HG02840 (cell line): ENCODE measurements at regions not wholly inside any gene's neighbourhood (a gene's known extent, or its start where the extent isn't known, plus 50 kb on each side); places are given as distances from the start of the nearest gene placed in this dataset.

Experiments used
- ATAC-seq: cut with Tn5 transposase; IDR thresholded peaks from one replicate; pipeline ENCODE4 v1.9.1; 2021; ENCODE audit warnings: mild to moderate bottlenecking, moderate library complexity, moderate number of reproducible peaks; ENCODE audit not compliant: unreplicated experiment, low FRiP score

DNA sequence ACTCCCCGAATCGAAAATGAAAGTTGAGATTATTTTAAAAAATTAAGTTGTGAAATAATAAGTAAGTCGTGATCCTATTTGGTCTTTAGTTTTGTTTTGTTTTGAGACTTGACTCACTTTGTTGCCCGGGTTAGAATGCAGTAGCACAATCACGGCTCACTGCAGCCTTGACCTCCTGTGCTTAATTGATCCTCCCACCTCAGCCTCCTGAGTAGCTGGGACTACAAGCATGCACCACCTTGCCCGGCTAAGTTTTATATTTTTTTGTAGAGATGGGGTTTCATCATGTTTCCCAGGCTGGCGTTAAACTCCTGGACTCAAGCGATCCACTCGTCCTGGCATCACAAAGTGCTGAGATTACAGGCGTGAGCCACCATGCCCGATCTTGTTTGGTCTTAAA is 326.2 kb downstream of the MYCN start:
- no peak for ATAC-seq

DNA sequence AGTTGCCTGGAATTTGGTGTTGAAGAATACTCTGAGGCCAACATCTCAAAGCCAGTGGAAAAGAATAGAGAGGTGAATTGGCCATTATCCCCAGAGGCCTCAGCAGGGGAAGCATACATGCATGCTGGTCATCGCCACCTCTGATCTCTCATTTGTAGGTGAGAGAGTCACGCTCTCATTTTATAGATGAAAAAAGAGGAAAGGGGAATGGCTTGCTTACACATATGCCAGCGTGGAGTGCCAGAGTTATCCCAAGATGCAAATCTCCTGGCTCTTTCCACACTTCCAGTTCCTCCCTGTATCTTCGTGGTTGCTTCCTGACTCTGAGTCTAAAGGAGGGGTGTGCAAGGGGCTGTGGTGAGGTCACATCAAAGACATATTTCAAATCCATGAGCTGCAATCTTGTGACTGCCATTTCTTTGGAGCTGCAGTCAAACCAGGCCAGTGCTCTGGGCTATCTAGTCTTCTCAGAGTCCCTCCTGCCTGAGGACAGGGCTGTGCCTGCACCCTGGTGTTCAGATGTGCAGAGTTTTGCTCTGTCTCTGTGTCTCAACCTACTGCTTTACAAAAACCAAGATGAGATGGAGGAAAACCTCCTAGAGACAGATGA is 324.7 kb downstream of the MYCN start:
- no peak for ATAC-seq

DNA sequence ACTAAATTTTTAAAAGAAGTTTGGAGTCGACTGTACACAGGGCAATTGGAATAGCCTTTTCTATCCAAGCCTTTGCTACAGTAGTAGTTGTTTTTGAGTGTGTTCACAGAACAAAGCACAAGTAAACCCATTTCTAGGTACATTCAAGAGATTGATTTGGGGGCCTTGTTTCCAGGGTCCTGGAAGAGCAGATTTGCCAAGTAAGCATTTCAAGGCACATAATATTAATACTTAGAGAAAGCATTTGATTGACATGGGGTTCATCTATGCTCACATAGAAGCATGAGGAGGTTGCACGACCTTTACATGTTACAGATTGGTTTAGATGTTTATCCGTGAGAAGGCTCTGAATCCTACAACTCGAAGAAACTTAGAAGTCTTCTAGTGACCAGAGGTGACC is 324.1 kb downstream of the MYCN start:
- no peak for ATAC-seq

DNA sequence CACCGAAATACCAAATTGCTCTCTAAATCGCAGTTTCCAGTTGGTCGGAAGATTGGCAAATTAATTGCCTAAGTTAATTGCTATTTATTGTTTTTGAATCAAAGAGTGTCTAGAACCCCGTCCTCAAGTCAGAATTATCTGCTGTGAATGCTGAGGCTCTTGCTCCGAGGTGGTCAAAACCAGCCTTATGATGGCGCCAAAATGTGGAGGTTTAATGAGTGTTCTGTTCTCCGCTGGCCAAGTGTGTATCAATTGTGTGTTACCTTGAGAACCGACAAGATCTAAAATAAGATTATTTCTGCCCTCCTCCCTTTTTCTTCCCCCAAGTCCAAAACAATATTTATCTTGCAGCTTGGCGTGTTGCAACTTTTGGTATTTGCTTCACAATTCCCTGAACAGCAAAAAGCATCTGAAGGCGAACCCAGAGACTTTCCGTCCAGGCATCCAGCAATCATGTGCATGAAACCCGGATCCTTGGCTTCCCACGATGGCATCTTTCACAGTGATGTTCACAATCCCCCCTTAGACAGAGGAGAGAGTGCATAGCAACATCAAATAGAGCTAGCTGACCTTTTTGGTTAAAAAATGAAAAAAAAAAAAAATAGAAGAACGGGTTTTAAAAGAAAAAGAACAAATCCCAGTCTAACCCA is 323.0 kb downstream of the MYCN start:
- ATAC-seq: no peak

DNA sequence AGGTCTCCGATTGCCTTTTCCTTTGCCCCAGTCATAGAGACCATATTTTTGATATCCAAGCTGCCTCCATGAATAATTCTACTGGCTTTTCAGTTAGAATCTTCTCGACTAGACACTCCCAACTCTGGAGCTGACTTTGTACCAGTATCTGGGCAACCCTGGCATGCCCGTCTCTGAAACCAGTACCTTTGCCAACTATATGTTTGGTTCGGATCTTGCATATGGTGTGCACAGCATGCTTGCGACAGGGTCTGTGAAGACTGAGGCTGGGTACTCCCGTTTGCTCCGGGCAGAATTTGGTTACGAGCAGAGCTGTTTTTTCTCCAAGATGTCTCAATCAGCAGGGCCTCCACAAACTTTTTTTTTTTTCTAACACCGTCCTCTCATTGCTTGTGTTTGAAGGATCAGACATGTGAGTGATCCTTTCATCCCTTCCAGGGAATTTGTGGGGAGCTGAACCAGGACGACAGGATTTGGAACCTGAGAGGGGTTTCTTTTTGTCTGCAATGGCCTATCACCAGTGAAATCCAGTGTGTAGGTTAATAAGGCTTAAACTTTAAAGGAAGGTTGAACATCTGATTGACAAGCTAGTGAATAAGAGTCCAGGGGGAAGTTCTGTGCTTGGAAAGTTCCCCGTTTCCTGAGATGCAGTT is 322.3 kb downstream of the MYCN start:
- no peak for ATAC-seq

DNA sequence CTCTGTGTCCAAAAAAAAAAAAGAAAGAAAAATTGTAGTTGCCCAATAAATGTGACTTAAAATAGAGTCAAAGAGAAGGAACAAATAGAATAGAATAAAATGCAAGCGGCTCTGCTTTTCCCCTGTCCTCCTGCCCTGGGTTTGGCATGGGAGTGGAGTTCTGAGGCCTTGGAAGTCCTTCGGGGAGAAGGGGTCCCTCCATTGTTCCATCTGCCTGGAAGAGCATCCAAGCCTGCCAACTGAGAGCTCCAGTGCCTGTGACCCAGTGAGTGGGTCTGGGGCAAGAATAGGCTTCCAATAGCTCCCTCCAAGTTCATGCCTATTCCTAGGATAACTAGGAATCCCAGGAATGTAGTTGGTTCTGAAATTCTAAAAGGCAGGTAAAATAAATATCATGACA is 321.4 kb downstream of the MYCN start:
- no peak for ATAC-seq

DNA sequence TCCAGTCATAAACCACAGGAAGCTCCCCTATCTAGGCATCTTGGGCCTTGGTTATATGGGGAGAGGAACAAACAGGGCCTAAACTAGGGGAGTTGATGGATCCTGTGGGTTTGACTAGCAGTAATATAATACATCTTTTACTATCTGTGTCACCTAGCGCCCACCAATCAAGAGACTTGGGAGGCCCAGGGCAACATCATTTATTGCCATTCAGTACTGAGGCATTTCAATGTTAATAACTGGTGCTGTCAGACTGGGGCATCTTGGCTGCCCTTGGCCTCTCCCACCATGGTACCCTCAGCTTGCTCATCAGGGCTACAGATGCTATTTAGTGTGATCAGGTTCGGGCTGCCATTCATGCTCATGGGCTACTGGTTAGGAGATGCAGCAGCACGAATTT is 320.7 kb downstream of the MYCN start:
- ATAC-seq: no peak

DNA sequence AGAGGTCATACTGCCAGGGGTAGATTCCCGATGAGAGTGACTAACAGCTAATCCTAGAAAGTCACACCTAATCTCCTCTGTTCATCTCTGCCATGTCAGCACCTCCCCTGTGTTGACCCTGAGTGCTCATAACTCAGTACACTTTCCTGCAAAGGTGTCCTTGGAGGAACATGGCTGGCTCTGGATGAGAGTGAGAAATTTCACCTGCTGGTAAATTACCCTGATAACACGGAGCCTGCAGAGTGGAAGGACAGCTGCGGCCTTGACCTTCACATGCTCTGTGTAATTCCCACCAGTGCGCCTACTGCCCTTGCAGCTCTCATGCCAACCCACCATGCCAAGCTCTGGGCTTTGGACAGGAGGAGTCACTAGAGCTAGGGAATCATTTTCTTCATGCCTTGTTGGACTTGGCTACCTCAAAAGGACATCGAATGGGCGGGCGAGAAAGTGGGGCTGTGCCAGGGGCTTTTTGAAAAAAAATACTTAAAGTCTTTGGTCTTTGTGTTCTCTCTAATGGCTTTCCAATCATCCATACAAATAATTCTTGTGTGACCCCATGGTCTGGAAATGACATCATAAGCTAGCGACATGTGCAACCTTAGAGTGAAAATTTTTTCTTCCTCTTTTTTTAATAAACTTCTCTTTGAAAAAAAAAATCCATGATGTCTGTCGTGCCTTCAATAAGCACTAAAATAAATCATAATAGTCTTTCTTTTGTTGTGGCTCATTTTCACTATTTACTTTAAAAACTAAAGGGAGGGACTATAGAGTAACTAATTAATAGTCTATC is 319.9 kb downstream of the MYCN start:
- no peak for ATAC-seq

DNA sequence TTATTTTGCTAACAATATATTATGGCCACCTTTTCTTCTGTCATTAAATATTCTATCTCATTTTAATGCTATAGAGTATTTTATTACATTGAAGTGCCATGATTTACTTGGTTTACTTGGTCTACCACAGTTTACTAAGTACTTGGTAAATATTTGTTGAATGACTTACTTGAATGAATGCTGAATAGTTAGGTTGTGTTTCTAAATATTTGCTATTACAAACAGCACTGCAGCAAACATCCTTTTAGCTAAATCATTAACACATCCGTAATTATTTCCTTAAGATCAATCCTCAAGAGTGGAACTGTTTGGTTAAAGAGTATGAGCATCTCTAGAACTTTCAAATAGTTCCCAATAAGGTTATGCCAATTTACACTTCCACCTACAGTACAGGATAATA is 318.7 kb downstream of the MYCN start:
- no peak for ATAC-seq

DNA sequence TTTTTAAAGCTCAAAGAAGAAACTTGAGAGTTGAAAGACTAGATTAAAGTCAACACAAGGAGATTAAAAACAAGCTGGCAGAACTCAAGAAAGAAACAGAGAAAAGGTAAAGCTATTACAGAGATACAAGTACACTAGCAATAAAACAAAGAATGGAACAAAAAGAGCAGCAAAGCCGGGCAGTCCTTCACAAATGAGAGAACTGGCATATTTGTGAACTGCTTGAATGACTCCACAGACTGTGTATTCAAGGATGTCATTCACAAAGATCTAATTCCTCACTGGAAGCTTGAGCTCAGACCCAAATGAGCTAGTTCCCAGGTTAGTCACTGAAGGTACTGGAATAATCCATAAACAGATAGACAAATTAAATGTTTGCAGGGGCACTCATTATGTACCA is 318.0 kb downstream of the MYCN start:
- no peak for ATAC-seq

DNA sequence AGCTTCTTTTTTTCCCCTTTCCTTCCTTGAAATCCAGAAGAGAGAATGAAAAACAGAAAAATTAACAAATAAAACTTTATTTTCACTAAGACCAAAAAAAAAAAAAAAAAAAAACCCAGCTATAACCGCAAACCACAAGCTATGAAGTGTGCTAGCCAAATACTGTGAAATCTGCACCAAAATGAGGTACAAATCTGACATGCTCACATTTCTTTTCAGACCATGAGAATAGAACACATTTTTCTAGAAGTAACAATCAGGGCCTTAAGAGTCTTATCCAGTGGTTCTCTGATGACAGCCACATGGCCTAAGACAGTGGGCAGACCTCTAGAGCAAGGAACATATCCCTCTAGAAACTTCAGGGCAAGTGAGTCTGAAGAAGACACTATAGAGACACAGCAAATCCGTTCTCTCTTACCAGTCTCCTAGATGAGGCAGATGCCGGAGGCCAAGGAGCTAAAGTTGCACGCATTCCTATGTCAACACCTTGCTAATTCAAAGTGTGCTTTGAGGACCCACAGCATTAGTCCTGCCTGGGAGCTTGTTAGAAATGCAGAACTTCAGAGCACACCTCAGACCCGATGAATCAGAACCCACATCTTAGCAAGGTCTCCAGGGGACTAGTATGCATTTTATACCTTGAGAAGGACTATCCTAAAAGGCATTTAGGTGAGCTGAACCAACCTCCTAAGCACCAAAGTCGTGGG is 317.1 kb downstream of the MYCN start:
- no peak for ATAC-seq

DNA sequence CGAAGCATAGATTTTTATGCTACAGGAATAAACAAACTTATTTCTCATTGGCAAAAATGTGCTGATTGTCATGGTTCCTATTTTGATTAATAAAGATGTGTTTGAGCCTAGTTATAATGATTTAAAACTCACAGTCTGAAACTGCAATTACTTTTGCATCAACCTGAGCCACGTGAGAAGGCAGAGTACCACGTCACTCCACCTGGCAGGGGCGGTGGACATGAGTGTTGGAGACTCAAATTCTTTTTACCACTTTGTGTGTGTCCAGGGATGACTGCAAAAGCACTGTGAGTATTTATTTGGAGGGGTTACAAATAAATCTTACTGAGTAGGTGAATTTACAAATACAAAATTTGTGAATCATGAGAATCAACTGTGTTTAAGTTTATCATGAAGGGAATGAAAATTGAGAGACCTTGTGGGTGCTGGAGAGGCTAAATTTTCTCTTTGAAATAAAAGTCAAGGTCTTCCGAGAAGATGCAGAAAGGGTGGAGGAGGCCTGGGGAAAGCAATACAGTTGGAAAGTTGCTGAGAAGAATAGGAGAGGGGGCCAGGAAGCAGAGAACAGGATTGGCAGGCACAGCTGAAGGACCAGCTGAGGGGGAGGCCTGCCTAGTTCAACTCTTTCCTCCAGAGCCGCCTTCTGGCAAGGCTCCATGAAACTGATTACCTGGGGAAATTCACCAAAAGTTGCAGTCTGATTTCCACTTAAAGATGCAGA is 316.4 kb downstream of the MYCN start:
- no peak for ATAC-seq

DNA sequence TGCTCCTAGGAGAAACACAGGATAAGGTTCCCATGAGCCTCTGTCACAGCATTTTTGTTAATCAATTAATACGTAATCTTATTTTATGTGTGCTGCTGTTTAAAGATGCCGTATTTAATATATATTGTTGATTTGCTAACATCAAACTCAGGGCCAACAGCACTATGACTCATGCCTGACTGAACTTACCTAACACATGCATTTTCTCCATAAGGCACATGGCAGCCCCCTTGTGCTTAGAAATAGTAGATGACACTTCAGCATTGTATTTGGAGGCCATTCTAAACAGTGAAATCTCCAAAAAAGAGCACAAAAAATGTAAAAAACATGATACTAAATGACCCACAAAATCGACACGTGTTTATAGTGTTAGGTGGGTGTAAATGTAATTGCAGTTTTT is 314.8 kb downstream of the MYCN start:
- no peak for ATAC-seq

DNA sequence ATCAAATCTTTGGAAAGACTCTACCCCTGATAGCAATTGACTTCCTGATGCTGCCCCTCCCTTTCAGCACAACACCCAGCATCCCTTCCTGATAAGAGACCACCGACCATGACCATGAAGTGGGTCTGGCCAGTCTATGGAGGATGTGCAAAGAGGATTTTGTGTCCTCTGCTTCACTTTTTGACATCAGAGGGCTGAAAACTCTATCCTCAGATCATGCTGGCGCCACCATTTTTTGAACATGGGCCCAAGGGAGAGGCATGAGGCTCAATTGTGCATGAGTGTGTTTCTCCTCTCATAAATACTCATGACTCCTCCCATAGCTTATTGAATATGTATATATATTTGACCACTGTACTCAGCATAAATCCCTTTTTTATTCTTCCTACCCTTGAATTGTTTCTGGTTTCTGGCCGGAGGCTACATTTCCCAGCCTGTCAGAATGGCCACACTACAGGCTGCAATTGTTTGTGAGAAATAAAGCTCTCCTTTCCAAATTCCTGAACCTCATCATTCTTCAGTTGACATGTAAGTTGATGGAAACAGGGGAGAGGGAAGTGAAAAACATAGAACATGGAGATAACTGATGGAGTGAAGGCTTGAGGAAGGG is 314.1 kb downstream of the MYCN start:
- no peak for ATAC-seq

DNA sequence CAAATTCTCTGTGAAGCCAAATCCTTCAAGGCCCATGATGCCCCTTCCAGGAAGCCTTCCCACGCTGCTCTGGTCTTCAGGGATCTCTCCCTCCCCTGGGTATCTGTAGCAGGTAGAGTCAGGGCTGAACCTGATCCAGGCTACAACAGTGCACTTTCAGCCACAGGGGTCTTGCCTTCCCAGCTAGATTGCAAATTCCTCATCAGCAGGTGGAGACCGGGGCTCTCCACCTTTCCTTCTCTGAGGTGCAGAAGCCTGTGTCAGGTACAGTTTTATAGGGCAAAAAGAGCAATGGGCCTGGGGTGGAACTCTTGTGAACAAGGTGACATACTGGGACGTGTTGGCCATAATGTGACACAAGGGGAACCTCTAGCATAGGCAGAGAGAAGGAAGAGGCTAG is 312.9 kb downstream of the MYCN start:
- no peak for ATAC-seq

DNA sequence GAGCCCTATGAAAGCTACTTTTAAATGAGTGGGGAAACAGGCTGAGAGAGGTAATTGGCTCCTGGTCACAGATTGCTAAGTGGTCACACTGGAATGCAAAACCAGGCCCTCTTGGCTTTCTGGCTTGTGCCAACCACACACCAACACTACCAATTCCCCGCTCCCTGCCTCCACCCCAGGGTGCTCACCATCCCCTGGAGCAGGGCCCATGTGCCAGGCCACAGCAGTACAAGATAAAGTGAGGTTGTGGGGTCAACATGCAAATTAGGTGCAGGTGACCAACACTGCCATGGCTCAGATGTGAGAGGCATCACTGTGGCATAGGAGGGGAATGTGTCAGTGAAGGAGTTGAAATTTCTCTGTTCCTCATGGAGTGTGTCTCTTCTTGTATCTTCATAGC is 312.5 kb downstream of the MYCN start:
- ATAC-seq: no peak

DNA sequence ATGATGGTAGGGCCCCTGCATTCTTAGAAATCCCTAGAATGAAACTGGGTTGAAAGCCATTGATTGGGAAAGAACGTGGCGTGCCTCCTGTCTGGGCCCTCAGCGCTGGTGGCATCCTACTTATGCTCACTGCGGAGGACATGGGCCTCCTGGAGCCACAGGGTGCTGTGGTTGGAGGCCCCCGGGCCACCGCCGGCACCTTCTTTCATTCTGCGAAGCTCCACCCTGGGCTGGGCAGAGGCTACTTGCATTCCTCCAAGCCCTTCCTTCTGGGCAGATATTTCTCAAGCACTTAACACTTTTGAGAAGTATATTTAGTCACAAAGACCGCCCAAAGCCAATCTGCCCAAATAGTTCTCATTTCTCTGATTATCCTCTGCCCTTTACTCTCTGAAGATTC is 311.9 kb downstream of the MYCN start:
- ATAC-seq: no peak

DNA sequence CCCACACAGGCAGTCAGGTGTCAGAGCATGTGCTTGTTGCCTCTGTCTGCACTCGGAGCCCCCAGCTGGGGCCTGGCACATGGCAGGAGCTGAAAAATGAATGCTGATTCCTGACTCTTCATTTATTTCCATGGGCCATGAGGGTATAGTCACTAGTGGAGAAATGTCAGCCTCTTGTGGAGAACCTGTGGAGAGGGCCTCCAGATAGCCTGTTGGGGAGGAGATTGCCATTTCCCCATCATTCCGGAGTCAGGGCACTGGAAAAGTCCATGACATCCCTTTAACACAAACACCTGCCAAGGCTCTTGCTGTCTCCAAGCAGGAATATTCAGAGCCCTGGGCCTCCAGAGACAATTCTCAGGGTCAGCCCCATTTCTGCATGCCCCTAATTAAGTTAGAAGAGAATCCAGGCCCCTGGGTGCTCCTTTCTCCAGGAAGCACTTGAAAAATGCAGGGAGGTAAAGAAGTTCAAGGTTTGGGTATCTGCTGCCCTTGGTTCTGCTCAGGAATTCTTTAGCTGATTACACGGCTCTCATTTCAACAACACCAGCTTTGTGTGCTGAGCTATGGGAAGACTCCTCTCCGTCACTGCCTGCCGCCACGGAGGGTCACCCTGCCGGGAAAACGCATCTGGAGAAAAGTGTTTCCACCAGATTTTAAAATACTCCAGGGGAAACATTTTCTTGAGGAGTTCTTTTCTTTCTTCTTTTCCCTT is 311.3 kb downstream of the MYCN start:
- no peak for ATAC-seq

DNA sequence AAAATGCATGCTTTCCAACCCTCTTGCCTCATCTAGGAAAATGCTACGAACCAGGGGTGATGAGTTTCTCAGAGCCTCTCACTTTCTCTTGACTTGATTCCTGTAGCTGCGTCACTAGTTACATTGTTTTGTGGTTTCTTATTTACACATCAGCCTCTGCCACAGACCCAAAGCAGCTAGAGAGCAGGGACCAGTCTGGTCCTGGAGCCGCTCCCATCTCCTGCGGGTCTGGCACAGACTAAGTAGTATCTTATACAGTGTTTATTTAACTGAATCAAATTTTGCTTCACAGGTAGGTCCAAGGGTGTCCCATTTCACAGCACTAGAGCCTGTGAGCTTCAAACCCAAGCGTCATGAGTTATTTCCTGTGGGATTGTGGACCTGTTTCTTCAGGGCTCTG is 310.5 kb downstream of the MYCN start:
- no peak for ATAC-seq
